HCT116 (cell line): ENCODE measurements at regions not wholly inside any gene's neighbourhood (a gene's known extent, or its start where the extent isn't known, plus 50 kb on each side); places are given as distances from the start of the nearest gene placed in this dataset.

ENCODE experiments used
- ATAC-seq: fragments of 200-7000 bp; cut with Tn5 transposase; 2 replicates; pipeline ENCODE4 v1.9.1; 2020; ENCODE audit warnings: mild to moderate bottlenecking, moderate library complexity
- BruUV-seq: library from RNA; stranded (reverse); fragments of 400-500 nt; replicated peaks from 2 replicates; lab custom pipeline; 2021; lab: Mats Ljungman, UMichigan
- CTCF ChIA-PET: fragments of 300-600 bp; sonication (Branson Sonifier 250); formaldehyde crosslinking; loops from one replicate; lab custom pipeline; 2021; ENCODE audit warnings: antibody characterized with exemption; lab: Charles Lee
- POLR2A ChIA-PET: fragments of 300-600, 350-600 bp; sonication (Branson Sonifier 250); formaldehyde crosslinking; loops from one replicate; lab custom pipeline; 2021; ENCODE audit warnings: antibody characterized with exemption; lab: Charles Lee
- RAD21 ChIA-PET, 2 experiments: fragments of 300-600 bp; sonication (Branson Sonifier 250); formaldehyde crosslinking; loops; one replicate each; lab custom pipeline; 2023; ENCODE audit warnings: low total read pairs in 2 of 2; ENCODE audit not compliant: uncharacterized antibody in 2 of 2, unreplicated experiment in 2 of 2, low non-redundant PET in 1 of 2; lab: Charles Lee
- DNase-seq: peaks from one replicate; pipeline ENCODE4 v3.0.0-alpha.2; 2010; ENCODE audit warnings: low read depth, low spot score
- H2AFZ ChIP-seq: fragments of 200-600 bp; shearing (Covaris generic), sonication (generic); 2 replicates; pipeline ENCODE4 v1.6.1; 2017; ENCODE audit warnings: low read depth, mixed run types, mixed read lengths, antibody characterized with exemption, low read length; ENCODE audit not compliant: poor library complexity, severe bottlenecking
- H3K27ac ChIP-seq: 2 replicates; pipeline ENCODE4 v1.5.1; 2012; ENCODE audit warnings: low read depth, low read length
- H3K27me3 ChIP-seq: fragments of 200-600 bp; sonication (generic); 2 replicates; pipeline ENCODE4 v1.6.1; 2016; ENCODE audit warnings: mixed run types, low read length, mixed read lengths; ENCODE audit not compliant: insufficient read depth
- H3K36me3 ChIP-seq, 2 experiments: fragments of 200-500 bp in 1 of 2; fragments of 200-600 bp in 1 of 2; sonication (Bioruptor generic) in 1 of 2; sonication (generic) in 1 of 2; 2 replicates each; pipeline versions ENCODE4 v1.5.1 to v1.6.1; 2014 to 2016; ENCODE audit warnings: low read length in 2 of 2, inconsistent platforms in 1 of 2, mixed read lengths in 1 of 2, mixed run types in 1 of 2; ENCODE audit not compliant: insufficient read depth in 2 of 2, control insufficient read depth in 1 of 2
- H3K4me1 ChIP-seq, 2 experiments: fragments of 200-600 bp in 1 of 2; sonication (generic) in 1 of 2; 2 replicates each; pipeline versions ENCODE4 v1.5.1 to v1.6.1; 2012 to 2017; ENCODE audit warnings: low read length in 2 of 2, inconsistent platforms in 1 of 2, mild to moderate bottlenecking in 1 of 2, mixed read lengths in 1 of 2, mixed run types in 1 of 2, moderate library complexity in 1 of 2; ENCODE audit not compliant: insufficient read depth in 2 of 2, control insufficient read depth in 1 of 2
- H3K4me2 ChIP-seq: fragments of 200-600 bp; sonication (generic); 2 replicates; pipeline ENCODE4 v1.6.1; 2017; ENCODE audit warnings: mixed run types, low read length, mixed read lengths
- H3K4me3 ChIP-seq, 2 experiments: fragments of 200-600 bp in 1 of 2; sonication (generic) in 1 of 2; replicated peaks in 1 of 2; 2 replicates each; pipeline ENCODE4 v1.5.1; 2011 to 2016; ENCODE audit warnings: low read length in 2 of 2, control low read depth in 1 of 2, low read depth in 1 of 2, mild to moderate bottlenecking in 1 of 2, mixed read lengths in 1 of 2, mixed run types in 1 of 2
- H3K79me2 ChIP-seq: fragments of 200-600 bp; sonication (generic); 2 replicates; pipeline ENCODE4 v1.6.1; 2017; ENCODE audit warnings: mild to moderate bottlenecking, mixed run types, low read length, moderate library complexity, mixed read lengths; ENCODE audit not compliant: insufficient read depth
- H3K9ac ChIP-seq: fragments of 200-600 bp; sonication (generic); 2 replicates; pipeline ENCODE4 v1.6.1; 2016; ENCODE audit warnings: low read length, mixed read lengths
- H3K9me2 ChIP-seq: fragments of 200-600 bp; sonication (generic), shearing (Covaris generic); 2 replicates; pipeline ENCODE4 v1.6.1; 2017; ENCODE audit warnings: mixed run types, mild to moderate bottlenecking, moderate library complexity; ENCODE audit not compliant: insufficient read depth
- H3K9me3 ChIP-seq, 2 experiments: fragments of 200-500 bp in 1 of 2; fragments of 200-600 bp in 1 of 2; sonication (Bioruptor generic) in 1 of 2; sonication (generic) in 1 of 2; 2 replicates each; pipeline ENCODE4 v1.6.1; 2014 to 2017; ENCODE audit warnings: low read length in 2 of 2, mixed read lengths in 2 of 2, inconsistent platforms in 1 of 2, low read depth in 1 of 2, mild to moderate bottlenecking in 1 of 2, mixed run types in 1 of 2, moderate library complexity in 1 of 2; ENCODE audit not compliant: control insufficient read depth in 1 of 2, insufficient read depth in 1 of 2
- H4K20me1 ChIP-seq: fragments of 200-600 bp; sonication (generic), shearing (Covaris generic); 2 replicates; pipeline ENCODE4 v1.6.1; 2017; ENCODE audit warnings: mixed run types, mild to moderate bottlenecking, moderate library complexity; ENCODE audit not compliant: insufficient read depth
- CBX3 ChIP-seq: IDR thresholded peaks from 2 replicates; pipeline ENCODE4 v1.6.1; 2012; ENCODE audit warnings: low read depth
- CTCF ChIP-seq, 3 experiments: fragments of 200-600 bp in 1 of 3; sonication (generic) in 1 of 3; IDR thresholded peaks in 2 of 3; conservative IDR thresholded peaks in 1 of 3; 2 replicates each; pipeline ENCODE4 v1.5.1; 2012 to 2017; ENCODE audit warnings: low read depth in 2 of 3, low read length in 2 of 3, antibody characterized with exemption in 1 of 3, borderline replicate concordance in 1 of 3, control low read depth in 1 of 3, mild to moderate bottlenecking in 1 of 3, mixed read lengths in 1 of 3, mixed run types in 1 of 3, moderate library complexity in 1 of 3; ENCODE audit not compliant: insufficient read depth in 1 of 3
- EGR1 ChIP-seq: IDR thresholded peaks from 2 replicates; pipeline ENCODE4 v1.6.1; 2012; ENCODE audit warnings: low read depth
- ELF1 ChIP-seq: IDR thresholded peaks from 2 replicates; pipeline ENCODE4 v1.6.1; 2012; ENCODE audit warnings: low read depth, borderline replicate concordance
- EZH2phosphoT487 ChIP-seq: fragments of 200-600 bp; IDR thresholded peaks from 2 replicates; pipeline ENCODE4 v1.6.1; 2018; ENCODE audit warnings: antibody characterized with exemption, borderline replicate concordance
- FOSL1 ChIP-seq: IDR thresholded peaks from 2 replicates; pipeline ENCODE4 v1.6.1; 2012; ENCODE audit warnings: low read depth
- JUND ChIP-seq: IDR thresholded peaks from 2 replicates; pipeline ENCODE4 v1.6.1; 2012
- MAX ChIP-seq: IDR thresholded peaks from 2 replicates; pipeline ENCODE4 v1.6.1; 2012
- POLR2A ChIP-seq: IDR thresholded peaks from 2 replicates; pipeline ENCODE4 v1.7.0; 2011; ENCODE audit warnings: borderline replicate concordance; ENCODE audit not compliant: insufficient read depth, insufficient read length; ENCODE audit errors: extremely low read depth
- RAD21 ChIP-seq: IDR thresholded peaks from 2 replicates; pipeline ENCODE4 v1.6.1; 2012; ENCODE audit warnings: low read depth, mild to moderate bottlenecking
- REST ChIP-seq: IDR thresholded peaks from 2 replicates; pipeline ENCODE4 v1.6.1; 2012; ENCODE audit warnings: low read depth
- SP1 ChIP-seq: IDR thresholded peaks from 2 replicates; pipeline ENCODE4 v1.6.1; 2012; ENCODE audit warnings: low read depth
- ZBTB33 ChIP-seq: IDR thresholded peaks from 2 replicates; pipeline ENCODE4 v1.6.1; 2011; ENCODE audit warnings: mild to moderate bottlenecking, low read length, moderate library complexity; ENCODE audit not compliant: insufficient replicate concordance; ENCODE audit errors: extremely low read depth
- ZFX ChIP-seq: fragments of 450-650 bp; IDR thresholded peaks from 2 replicates; pipeline ENCODE4 v1.6.1; 2017
- ZNF274 ChIP-seq: fragments of 200-500 bp; sonication (Bioruptor generic); IDR thresholded peaks from 2 replicates; pipeline ENCODE4 v1.6.1; 2014; ENCODE audit warnings: mild to moderate bottlenecking, low read depth, low read length, inconsistent platforms
- intact Hi-C: fragments of 100-400 bp; cut with micrococcal nuclease; formaldehyde crosslinking; loops from 2 replicates; pipeline ENCODE4 v1.10.0; 2022

- no peak for TF ChIP-seq CTCF (IDR thresholded peaks at IDR 0.05 in 2 of 3, conservative IDR thresholded peaks at IDR 0.05 in 1 of 3; ENCODE audit: borderline replicate concordance in 1 of 3, insufficient read depth in 1 of 3, low read depth in 2 of 3, low read length in 2 of 3)
- no peak for TF ChIP-seq CBX3
- no peak for TF ChIP-seq ELF1
- no peak for TF ChIP-seq FOSL1
- TF ChIP-seq SP1, result no peak
- no peak for TF ChIP-seq JUND
- TF ChIP-seq MAX, result no peak
These were observed 260.3 kb downstream of the CCDC59 start (continued) for GRCh38 chr12:82097877-82098276.

GRCh38 chr12:82097438-82097837, 260.7 kb downstream of the CCDC59 start:
- Histone ChIP-seq H3K4me1 (no peaks in the 10 kb centered on the region), H3K9ac (no peak overlapping the region), H3K27me3 (no peaks in the 10 kb centered on the region), H2AFZ (no peak overlapping the region), H4K20me1 (no peaks in the 10 kb centered on the region), H3K79me2 (no peaks in the 10 kb centered on the region), H3K4me3 (no peak overlapping the region), H3K9me2 (no peaks in the 10 kb centered on the region), H3K27ac (no peak overlapping the region), H3K4me2 (no peak overlapping the region), H3K36me3 (no peaks in the 10 kb centered on the region), H3K9me3 (no peaks in the 10 kb centered on the region)
- no peak for ATAC-seq
- ChIA-PET RAD21 (no interaction called here), POLR2A (no interaction called here), CTCF (no interaction called here)
- DNase-seq, result no peak
- BruUV-seq, result no TSS peak
- intact Hi-C loops, result no loop called here
- no peak for TF ChIP-seq RAD21
- TF ChIP-seq SP1, result no peak
- no peak for TF ChIP-seq FOSL1
- TF ChIP-seq ZNF274, result no peak
- no peak for TF ChIP-seq ZFX
- no peak for TF ChIP-seq ZBTB33
- no peak for TF ChIP-seq JUND
- no peak for TF ChIP-seq POLR2A
- no peak for TF ChIP-seq REST
- no peak for TF ChIP-seq CTCF (IDR thresholded peaks at IDR 0.05 in 2 of 3, conservative IDR thresholded peaks at IDR 0.05 in 1 of 3; ENCODE audit: borderline replicate concordance in 1 of 3, insufficient read depth in 1 of 3, low read depth in 2 of 3, low read length in 2 of 3)
- no peak for TF ChIP-seq MAX
- TF ChIP-seq EGR1, result no peak
- TF ChIP-seq EZH2phosphoT487, result no peak
